Limb (tissue), 2 donors: ENCODE measurements at regions not wholly inside any gene's neighbourhood (a gene's known extent, or its start where the extent isn't known, plus 50 kb on each side); places are given as distances from the start of the nearest gene placed in this dataset.
"Not testable (repeated sequence)": the region's sequence is repeated elsewhere in the genome, so short reads cannot be mapped to it uniquely, and the experiment has no call there.

Source experiments
- DNase-seq, 2 donors: peaks; one replicate each; pipeline ENCODE4 v3.0.0-alpha.2; 2016; ENCODE audit errors: extremely low spot score in 2 of 2

GRCh38 chr16:13708347-13709120 is 211.4 kb upstream of the ERCC4 start:
- no peak for DNase-seq

- no peak for DNase-seq
Observed at GRCh38 chr16:13718748-13719147, 201.2 kb upstream of the ERCC4 start.

- DNase-seq = no peak
Observed at GRCh38 chr16:13727943-13728342, 192.0 kb upstream of the ERCC4 start.

GRCh38 chr16:13733561-13733960 is 186.4 kb upstream of the ERCC4 start:
- DNase-seq = peak; percentile 34 to 42

GRCh38 chr16:13739621-13740373 is 180.2 kb upstream of the ERCC4 start:
- DNase-seq = not testable (repeated sequence)

- DNase-seq = no peak
Observed at GRCh38 chr16:13742928-13743327, 177.0 kb upstream of the ERCC4 start.

GRCh38 chr16:13743571-13743970 is 176.4 kb upstream of the ERCC4 start:
- no peak for DNase-seq

- DNase-seq = no peak
Observed at GRCh38 chr16:13756411-13757140, 163.4 kb upstream of the ERCC4 start.

GRCh38 chr16:13766334-13766733 is 153.6 kb upstream of the ERCC4 start:
- no peak for DNase-seq

GRCh38 chr16:13767215-13767614 is 152.7 kb upstream of the ERCC4 start:
- peak in 1 of 2 donors; percentile 26 for DNase-seq

GRCh38 chr16:13768471-13768870 is 151.5 kb upstream of the ERCC4 start:
- DNase-seq = no peak

- no peak for DNase-seq
Observed at GRCh38 chr16:13770436-13770835, 149.5 kb upstream of the ERCC4 start.

- DNase-seq = no peak
Observed at GRCh38 chr16:13772782-13773181, 147.2 kb upstream of the ERCC4 start.

- DNase-seq = no peak
Observed at GRCh38 chr16:13779676-13780075, 140.3 kb upstream of the ERCC4 start.

- DNase-seq = peak in 1 of 2 donors; percentile 26
Observed at GRCh38 chr16:13780406-13781168, 139.4 kb upstream of the ERCC4 start.

GRCh38 chr16:13781169-13781564 is 138.8 kb upstream of the ERCC4 start:
- peak in 1 of 2 donors; percentile 6 for DNase-seq

GRCh38 chr16:13781575-13782338 is 138.2 kb upstream of the ERCC4 start:
- peak in 1 of 2 donors; percentile 12 for DNase-seq

- DNase-seq = no peak
Observed at GRCh38 chr16:13791095-13791494, 128.9 kb upstream of the ERCC4 start.

- DNase-seq = peak; percentile 21 to 37
Observed at GRCh38 chr16:13793841-13794409, 126.0 kb upstream of the ERCC4 start.

- DNase-seq = no peak
Observed at GRCh38 chr16:13795131-13795530, 124.8 kb upstream of the ERCC4 start.
